Fibroblast of skin of right quadriceps (primary cell): ENCODE measurements at regions not wholly inside any gene's neighbourhood (a gene's known extent, or its start where the extent isn't known, plus 50 kb on each side); places are given as distances from the start of the nearest gene placed in this dataset.

ENCODE experiments used
- DNase-seq: peaks from one replicate; pipeline ENCODE4 v3.0.0-alpha.2; 2013

- DNase-seq: no peak
These were observed 611.4 kb downstream of the KCTD8 start for GRCh38 chr4:43837171-43837570.

GRCh38 chr4:43837604-43838003 is 611.0 kb downstream of the KCTD8 start:
- DNase-seq: no peak

- no peak for DNase-seq
These were observed 606.0 kb downstream of the KCTD8 start for GRCh38 chr4:43842594-43842993.

- DNase-seq: no peak
These were observed 605.1 kb downstream of the KCTD8 start for GRCh38 chr4:43843501-43843900.

- DNase-seq: no peak
These were observed 602.5 kb downstream of the KCTD8 start for GRCh38 chr4:43846111-43846587.

GRCh38 chr4:43853565-43854264 is 594.9 kb downstream of the KCTD8 start:
- no peak for DNase-seq

GRCh38 chr4:43855283-43855682 is 593.3 kb downstream of the KCTD8 start:
- no peak for DNase-seq

- DNase-seq: no peak
These were observed 583.9 kb downstream of the KCTD8 start for GRCh38 chr4:43864616-43865146.

GRCh38 chr4:43867908-43868307 is 580.7 kb downstream of the KCTD8 start:
- no peak for DNase-seq

- DNase-seq: no peak
These were observed 573.0 kb downstream of the KCTD8 start for GRCh38 chr4:43875655-43876054.

GRCh38 chr4:43882470-43882869 is 566.1 kb downstream of the KCTD8 start:
- no peak for DNase-seq

- no peak for DNase-seq
These were observed 562.4 kb downstream of the KCTD8 start for GRCh38 chr4:43886196-43886595.

GRCh38 chr4:43898836-43899235 is 549.8 kb downstream of the KCTD8 start:
- DNase-seq: no peak

GRCh38 chr4:43903456-43903855 is 545.2 kb downstream of the KCTD8 start:
- no peak for DNase-seq

- DNase-seq: no peak
These were observed 530.2 kb downstream of the KCTD8 start for GRCh38 chr4:43918377-43918776.

- DNase-seq: no peak
These were observed 516.2 kb downstream of the KCTD8 start for GRCh38 chr4:43932448-43932847.

GRCh38 chr4:43943998-43944397 is 504.6 kb downstream of the KCTD8 start:
- no peak for DNase-seq

GRCh38 chr4:43959976-43960375 is 488.6 kb downstream of the KCTD8 start:
- DNase-seq: no peak

- DNase-seq: no peak
These were observed 480.6 kb downstream of the KCTD8 start for GRCh38 chr4:43968011-43968410.

GRCh38 chr4:43983610-43984009 is 465.0 kb downstream of the KCTD8 start:
- DNase-seq: no peak

- no peak for DNase-seq
These were observed 461.2 kb downstream of the KCTD8 start for GRCh38 chr4:43987331-43987944.

- no peak for DNase-seq
These were observed 458.1 kb downstream of the KCTD8 start for GRCh38 chr4:43990551-43990950.

GRCh38 chr4:43990963-43991362 is 457.6 kb downstream of the KCTD8 start:
- DNase-seq: no peak

- DNase-seq: no peak
These were observed 456.1 kb downstream of the KCTD8 start for GRCh38 chr4:43992552-43992951.
